ENCODE measurements at regions not wholly inside any gene's neighbourhood (a gene's known extent, or its start where the extent isn't known, plus 50 kb on each side); places are given as distances from the start of the nearest gene placed in this dataset.

- TF ChIP-seq, protein P1, sequence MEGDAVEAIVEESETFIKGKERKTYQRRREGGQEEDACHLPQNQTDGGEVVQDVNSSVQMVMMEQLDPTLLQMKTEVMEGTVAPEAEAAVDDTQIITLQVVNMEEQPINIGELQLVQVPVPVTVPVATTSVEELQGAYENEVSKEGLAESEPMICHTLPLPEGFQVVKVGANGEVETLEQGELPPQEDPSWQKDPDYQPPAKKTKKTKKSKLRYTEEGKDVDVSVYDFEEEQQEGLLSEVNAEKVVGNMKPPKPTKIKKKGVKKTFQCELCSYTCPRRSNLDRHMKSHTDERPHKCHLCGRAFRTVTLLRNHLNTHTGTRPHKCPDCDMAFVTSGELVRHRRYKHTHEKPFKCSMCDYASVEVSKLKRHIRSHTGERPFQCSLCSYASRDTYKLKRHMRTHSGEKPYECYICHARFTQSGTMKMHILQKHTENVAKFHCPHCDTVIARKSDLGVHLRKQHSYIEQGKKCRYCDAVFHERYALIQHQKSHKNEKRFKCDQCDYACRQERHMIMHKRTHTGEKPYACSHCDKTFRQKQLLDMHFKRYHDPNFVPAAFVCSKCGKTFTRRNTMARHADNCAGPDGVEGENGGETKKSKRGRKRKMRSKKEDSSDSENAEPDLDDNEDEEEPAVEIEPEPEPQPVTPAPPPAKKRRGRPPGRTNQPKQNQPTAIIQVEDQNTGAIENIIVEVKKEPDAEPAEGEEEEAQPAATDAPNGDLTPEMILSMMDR (conservative IDR thresholded peaks at IDR 0.05 in 1 of 2, IDR thresholded peaks at IDR 0.05 in 1 of 2; ENCODE audit: low read depth in 1 of 2, low read length in 2 of 2) = no peak
- no peak for TF ChIP-seq EZH2 (IDR thresholded peaks at IDR 0.05; ENCODE audit: low read length, missing control alignments)
These were observed 668.3 kb downstream of the DNAH5 start for GRCh38 chr5:13276156-13276555.

Measured in fibroblast of lung (primary cell).